Fibroblast of villous mesenchyme (primary cell): ENCODE measurements at regions not wholly inside any gene's neighbourhood (a gene's known extent, or its start where the extent isn't known, plus 50 kb on each side); places are given as distances from the start of the nearest gene placed in this dataset.
A peak's percentile ranks its signal among the peaks of the same experiment; 100 is the strongest.

Experiments
- DNase-seq: peaks from one replicate; pipeline ENCODE4 v3.0.0-alpha.2; 2010; ENCODE audit warnings: low read depth
- H3K4me3 ChIP-seq: 2 replicates; pipeline ENCODE4 v1.5.1; 2011; ENCODE audit warnings: low read depth, mild to moderate bottlenecking, low read length
- CTCF ChIP-seq: IDR thresholded peaks from 2 replicates; pipeline ENCODE4 v1.5.1; 2012; ENCODE audit warnings: low read depth, mild to moderate bottlenecking, low read length; ENCODE audit not compliant: insufficient read depth

DNA sequence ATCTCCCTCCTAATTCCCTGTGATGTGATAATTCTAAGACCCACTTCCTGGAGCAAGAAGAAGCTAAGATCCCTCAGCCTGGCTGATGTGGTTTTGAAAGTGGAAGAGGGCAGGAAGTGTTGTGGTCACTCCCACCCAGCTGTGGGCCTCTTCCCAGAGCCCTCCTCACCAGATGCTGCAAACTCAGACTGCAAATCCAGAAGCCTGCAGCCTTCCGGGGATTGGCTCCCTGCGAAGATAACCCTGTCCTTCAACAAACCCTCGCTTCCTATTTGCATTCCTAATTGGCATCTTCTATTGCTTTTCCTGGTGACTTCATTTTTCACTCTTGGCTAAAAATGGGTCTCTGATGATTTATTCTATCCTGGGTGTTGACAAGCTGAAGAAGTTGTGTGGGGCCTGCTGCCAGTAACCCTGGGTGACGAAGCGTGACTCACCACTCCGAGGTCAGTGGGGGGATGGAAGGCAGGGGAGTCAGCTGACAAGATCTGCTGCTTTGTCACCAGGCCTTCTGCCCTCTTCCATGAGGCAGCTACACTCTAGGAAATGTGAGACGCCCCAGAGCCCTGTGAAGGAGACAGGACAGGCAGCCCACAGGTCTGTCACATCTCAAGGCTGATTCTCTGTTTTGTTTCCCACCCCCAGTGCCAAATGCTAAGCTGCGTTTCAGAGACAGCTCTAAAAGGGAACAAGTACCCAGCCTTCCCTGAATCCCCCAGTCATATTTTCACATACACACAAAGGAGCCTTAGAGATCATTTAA is 99.7 kb upstream of the LIPC start:
- no peak for TF ChIP-seq CTCF
- no peak overlapping the region for H3K4me3 ChIP-seq
- peak; percentile 100 for DNase-seq

DNA sequence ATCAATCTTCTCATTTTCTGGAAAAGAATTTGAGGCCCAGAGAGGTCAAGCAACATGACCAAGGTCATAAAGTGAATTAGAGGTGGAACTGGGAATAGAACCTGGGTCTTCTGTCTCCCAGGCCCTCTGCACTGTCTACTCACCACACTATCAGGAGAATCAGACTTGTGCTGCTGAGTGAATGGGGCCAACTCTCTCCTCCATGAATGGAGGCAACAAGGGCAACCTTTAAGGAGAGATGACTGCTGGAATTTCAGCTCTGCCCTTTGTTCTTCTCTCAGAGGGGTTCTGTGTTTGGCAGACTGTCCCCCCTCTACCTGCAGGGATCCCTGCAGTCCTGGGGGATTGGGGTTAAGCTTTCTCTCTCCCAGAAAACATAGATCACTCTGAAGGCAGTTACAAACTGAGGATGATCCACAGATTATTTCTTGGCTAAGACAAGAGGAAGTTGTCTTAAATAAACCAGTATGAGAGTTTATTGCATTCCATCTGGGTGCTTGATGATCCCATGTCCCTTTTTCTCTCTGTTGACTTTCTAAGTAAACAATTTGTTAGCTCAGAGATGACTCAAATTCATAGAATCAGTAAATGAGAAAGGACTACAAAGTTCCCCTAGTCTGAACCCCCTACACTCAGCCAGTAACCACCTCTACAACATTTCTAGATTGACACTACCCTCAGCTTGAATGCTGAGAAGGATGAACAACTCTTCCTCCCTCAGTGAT is 99.0 kb upstream of the LIPC start:
- H3K4me3 ChIP-seq, result no peak overlapping the region
- no peak for TF ChIP-seq CTCF
- DNase-seq, result peak; percentile 93

DNA sequence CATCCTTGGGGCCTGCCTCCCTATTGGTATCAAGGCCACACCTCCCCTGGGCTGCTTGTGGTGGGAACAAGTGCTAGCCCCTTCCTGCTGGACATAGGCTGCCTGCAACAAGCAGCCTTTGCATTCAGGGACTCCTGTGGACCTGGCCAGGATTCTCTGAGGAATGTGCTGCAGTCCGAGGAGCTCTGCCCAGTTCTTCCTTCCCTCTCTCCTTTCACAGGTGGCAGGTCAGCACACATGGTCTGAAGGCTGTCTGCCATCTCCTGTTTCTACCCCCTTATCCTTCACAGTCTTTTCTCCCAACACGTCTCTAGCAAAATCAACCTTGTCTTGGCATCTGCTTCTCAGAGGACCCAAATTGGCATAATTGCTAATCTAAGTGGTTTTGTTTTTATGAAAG is 97.0 kb upstream of the LIPC start:
- TF ChIP-seq CTCF, result no peak
- DNase-seq, result no peak
- H3K4me3 ChIP-seq, result no peak overlapping the region

DNA sequence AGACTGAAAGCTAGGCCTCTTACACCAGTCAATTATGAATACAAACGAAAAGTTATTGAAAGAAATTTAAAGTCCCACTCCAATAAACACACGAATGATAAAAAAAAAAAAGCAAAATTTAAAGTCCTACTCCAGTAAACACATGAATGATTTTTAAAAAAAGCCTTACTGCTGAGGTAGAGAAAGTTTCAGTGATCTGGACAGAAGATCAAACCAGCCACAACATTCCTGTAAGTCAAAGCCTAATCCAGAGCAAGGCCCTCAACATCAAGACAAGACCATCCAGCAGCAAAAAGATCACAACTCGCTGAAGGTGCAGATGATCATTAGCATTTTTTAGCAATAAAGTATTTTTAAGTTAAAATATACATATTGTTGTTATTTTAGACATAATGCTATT is 95.6 kb upstream of the LIPC start:
- DNase-seq, result no peak
- no peak overlapping the region for H3K4me3 ChIP-seq
- TF ChIP-seq CTCF, result no peak

DNA sequence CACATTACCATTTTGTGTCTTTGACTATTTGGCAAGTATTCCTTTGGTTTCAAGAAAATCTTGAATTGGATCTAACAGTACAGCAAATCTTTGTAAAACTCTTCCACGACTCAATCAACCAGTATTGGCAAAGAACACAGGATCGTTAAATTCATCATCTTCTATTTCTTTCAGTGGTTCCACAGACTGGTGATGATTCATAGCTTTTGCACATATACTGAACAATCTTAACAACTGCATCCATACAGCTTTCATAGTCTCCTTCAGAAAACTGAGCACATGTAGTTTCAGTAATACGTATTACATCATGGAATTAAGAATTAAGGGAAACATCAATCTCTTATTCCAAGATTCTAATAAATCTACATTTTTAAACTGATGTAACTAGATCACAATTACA is 91.6 kb upstream of the LIPC start:
- no peak overlapping the region for H3K4me3 ChIP-seq
- DNase-seq, result peak; percentile 50
- no peak for TF ChIP-seq CTCF

GRCh38 chr15:58342508-58342907 is 89.3 kb upstream of the LIPC start:
- H3K4me3 ChIP-seq, result no peak overlapping the region
- TF ChIP-seq CTCF, result no peak
- DNase-seq, result no peak
